ENCODE measurements at regions not wholly inside any gene's neighbourhood (a gene's known extent, or its start where the extent isn't known, plus 50 kb on each side); places are given as distances from the start of the nearest gene placed in this dataset.
"Not testable (repeated sequence)": the region's sequence is repeated elsewhere in the genome, so short reads cannot be mapped to it uniquely, and the experiment has no call there.

GRCh38 chr10:78443900-78444571, 410.4 kb downstream of the RPS24 start:
- no peak for DNase-seq

- DNase-seq: not testable (repeated sequence)
Measured at GRCh38 chr10:78444741-78445140, 411.1 kb downstream of the RPS24 start.

- no peak for DNase-seq
Measured at GRCh38 chr10:78445308-78445707, 411.6 kb downstream of the RPS24 start.

GRCh38 chr10:78448470-78448869, 414.8 kb downstream of the RPS24 start:
- no peak for DNase-seq

GRCh38 chr10:78448994-78449418, 415.3 kb downstream of the RPS24 start:
- no peak for DNase-seq

- DNase-seq: no peak
Measured at GRCh38 chr10:78449554-78449953, 415.9 kb downstream of the RPS24 start.

GRCh38 chr10:78450239-78450638, 416.6 kb downstream of the RPS24 start:
- no peak for DNase-seq

GRCh38 chr10:78450807-78451485, 417.3 kb downstream of the RPS24 start:
- no peak for DNase-seq

GRCh38 chr10:78451592-78451991, 417.9 kb downstream of the RPS24 start:
- no peak for DNase-seq

DNA sequence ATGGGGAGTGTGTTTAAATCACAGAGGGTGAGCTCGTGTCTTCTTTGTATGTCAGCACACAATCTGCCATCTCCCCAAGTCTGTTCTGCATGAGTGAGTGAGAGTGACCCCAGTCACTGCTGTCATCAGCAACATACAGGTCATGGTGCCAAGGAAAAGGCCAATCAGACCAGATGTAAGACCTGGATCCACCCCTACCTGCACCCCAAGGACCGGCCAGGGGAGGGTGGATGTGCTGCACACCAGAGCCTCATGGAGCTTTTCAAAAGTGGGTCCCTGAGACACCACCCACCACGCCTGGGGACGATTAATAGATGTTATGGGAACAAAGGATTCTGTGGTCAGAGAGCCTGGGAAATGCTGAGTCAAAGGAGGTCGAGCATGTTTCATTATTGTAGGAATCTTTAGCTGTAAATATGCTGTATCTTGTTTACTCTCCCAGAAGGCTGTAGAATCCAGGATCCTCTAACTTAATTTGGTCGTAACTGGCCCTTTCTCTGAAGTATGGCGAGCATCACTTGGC, 420.5 kb downstream of the RPS24 start:
- no peak for DNase-seq

GRCh38 chr10:78455236-78455635, 421.6 kb downstream of the RPS24 start:
- DNase-seq: no peak

DNA sequence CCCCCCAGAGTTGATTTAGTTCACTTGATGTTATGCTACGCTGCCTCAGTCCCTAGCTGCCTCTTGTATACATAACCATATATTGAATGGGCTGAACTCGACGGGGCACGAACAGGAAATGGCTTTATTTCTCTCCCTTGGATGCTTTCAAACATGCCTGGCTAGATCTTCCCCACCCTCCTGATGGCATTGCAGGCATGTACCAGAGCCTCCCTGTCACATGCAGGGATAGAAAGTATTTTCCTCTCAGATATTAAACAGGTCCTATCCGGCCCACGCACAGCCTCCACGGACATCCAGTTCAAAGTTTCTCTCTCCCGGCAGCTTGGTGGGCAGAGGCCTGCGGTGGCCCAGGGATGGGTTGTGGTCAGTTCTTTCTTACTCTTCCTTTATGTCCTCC, 422.1 kb downstream of the RPS24 start:
- DNase-seq: no peak

- DNase-seq: no peak
Measured at GRCh38 chr10:78456649-78457400, 423.2 kb downstream of the RPS24 start.

DNA sequence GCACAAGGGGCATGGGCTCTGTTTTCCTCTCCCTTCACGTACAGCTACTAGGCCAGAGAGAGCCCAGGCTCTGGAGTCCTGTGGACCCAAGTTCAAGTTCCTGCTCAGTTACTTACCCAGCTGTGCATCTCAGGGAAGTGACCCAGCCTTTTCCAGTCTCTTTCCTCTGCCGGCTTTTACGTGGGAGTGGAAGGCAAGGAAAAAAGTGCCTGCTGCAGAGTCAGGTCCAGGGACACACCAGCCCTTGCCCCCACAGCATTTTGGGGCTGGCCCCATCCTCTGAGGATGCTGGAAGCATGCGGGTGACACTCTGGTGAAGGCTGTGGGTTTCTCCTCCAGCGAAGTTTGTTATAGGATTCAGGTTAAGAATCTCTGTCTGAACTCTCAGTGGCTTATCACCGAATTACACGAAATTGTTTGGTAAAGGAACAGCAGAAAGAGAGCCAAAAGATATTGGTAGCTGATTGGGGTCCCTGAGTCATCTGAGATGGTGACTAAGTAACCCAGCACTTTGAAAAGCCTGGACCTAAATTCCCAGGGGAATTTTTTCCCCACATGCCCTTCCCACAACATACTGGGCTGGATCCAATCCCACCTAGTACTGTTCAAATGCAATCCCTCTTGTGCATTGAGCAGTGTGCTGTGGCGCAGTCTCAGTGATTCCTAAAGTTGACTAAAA, 424.3 kb downstream of the RPS24 start:
- no peak for DNase-seq

DNA sequence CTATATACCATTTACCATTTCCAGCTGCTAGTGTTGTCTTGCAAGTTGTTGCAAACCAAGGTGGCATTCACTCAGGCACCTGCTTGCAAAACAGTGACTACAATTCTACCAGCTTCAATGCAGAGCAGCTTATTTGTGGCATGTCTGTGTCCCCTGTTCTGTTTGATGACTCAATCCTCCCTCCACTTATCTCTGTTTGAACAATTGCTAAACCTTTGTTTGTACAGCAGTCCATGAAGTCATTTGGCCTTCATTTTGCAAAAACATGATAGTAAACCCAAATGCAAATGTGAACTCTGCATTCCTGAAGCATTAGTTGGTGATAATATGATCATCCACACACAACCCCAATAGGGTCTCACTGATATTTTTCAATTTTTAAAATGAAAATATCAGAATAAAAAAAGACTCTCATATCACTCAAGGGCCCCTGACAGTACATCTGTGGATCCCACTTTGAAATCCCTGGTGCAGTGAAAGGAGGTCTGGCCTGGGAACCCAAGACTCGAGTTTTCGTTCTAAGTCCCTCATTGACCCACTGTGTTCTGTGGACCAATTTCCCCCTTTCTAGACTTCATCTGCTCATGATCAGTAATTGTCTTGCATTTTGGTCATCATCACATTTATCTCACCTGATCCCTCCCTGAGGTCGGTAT, 425.4 kb downstream of the RPS24 start:
- DNase-seq: no peak

DNA sequence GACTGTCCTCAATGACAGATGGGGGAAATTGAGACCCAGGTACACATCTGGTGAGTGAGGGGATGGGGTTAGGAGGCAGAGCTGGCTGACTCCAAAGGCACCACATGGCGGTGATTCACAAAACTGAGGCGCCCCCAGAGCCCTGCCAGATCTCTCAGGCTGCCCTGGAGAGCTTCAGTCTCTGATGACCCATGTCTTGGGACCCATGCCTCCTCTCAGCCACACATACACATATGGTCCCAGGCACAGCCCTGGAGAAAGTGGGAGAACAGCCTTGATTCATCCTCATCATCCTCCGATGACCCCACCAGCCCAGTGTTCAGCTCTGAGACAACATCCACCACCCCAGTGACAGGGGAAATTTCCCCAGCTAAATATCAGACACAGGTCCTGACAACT, 426.0 kb downstream of the RPS24 start:
- no peak for DNase-seq

- no peak for DNase-seq
Measured at GRCh38 chr10:78460204-78460603, 426.5 kb downstream of the RPS24 start.

DNA sequence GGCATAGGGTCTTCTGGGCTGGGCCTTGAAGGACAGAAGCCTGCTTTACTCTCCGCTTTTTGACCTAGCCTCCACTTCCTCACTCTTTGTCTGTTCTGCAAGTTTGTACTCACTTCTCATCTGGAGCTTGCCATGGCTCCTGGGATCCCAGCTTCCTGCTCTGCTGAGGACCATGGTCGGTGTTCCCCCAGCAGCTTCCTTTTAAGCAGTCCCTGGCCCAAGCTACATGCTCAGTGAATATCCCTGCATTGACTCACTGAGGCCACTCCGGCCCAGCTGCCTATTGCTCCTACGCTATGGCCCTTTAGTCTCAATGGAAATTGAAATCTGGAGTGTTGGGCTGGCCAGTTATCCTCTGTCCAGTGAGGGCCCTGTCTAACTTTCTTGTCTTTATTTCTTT, 427.7 kb downstream of the RPS24 start:
- DNase-seq: no peak

DNA sequence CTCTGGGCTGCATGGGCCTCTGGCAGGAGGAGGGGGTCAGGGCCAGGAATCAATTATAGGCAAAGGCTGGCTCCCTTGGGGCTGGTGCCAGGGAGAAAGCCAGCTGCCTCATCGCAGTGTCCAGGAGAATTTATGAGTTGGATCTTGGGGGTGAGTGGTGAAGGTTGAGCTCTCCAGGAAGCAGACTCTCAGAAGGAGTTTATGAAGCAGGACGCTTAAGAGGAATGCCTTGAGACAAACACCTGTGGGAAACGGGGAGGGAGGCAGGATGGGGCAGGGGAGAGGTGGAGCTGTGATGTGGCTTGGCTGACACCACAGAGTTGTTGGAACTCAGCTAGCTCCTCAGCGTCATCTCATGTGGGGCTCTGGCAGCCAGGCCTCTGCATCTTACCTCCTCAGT, 428.5 kb downstream of the RPS24 start:
- DNase-seq: no peak

DNA sequence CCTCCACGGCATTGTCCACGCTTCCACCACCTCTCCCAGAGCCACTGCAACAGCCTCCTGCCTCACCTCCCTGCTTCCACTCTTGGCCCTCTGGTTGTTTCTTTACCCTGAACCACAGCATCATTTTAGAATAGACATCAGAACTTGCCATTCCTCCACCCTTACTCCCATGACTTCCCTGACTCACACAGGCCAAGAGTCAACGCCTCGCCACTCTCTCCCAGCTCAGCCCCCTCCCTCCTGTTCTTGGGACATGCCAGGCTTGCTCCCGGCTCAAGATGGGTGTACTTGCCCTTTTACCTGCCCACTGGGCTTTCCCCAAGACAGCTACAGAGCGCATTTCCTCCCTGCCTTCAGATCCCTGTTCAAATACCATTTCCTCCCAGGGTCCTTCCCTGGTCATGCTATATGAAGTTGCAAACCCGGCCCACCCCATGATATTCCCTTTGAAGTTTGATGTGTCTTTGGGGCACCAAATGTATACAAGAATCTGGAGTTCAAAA, 429.1 kb downstream of the RPS24 start:
- no peak for DNase-seq

DNA sequence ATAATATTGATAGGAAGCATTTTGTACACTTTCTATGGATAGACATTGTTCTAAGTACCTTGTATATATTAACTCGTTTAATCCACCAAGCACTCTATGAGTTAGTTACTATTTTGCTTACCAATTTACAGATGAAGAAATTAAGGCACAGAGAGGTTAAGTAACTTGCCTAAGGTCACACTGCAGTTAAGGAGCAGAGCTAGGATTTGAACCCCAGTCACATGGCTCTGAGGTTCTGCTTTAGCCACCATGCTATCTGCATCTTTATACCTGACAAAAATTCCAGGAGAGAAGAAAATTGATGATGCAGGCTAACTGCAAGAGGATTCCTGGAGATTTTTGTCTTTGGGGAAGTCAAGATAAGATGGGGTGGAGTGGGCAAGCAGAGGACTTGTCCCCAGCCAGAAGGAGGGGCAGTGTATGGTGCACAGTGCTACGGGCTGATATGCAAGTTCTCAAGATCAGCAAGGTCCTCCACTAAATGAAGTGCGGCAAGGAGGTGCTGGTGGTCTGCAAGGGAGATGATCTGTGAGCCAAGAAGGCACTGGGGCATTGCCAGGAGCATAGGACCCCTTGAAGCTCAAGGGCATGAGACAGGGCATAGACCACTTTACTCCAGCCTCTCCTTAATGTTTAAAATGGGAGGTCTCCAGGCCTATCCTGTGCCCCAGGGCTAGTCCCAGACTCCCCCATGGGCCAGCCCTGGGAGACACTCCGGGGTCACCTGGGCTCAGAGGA, 430.6 kb downstream of the RPS24 start:
- no peak for DNase-seq

GRCh38 chr10:78464856-78465267, 431.2 kb downstream of the RPS24 start:
- no peak for DNase-seq
